ENCODE measurements at regions not wholly inside any gene's neighbourhood (a gene's known extent, or its start where the extent isn't known, plus 50 kb on each side); places are given as distances from the start of the nearest gene placed in this dataset.
"Not testable (repeated sequence)": the region's sequence is repeated elsewhere in the genome, so short reads cannot be mapped to it uniquely, and the experiment has no call there.

- H3K27ac Mint-ChIP-seq (ENCODE audit: unreplicated experiment) = no peak overlapping the region
- no peak for TF ChIP-seq CTCF (IDR thresholded peaks at IDR 0.05; ENCODE audit: unreplicated experiment)
- H3K36me3 Mint-ChIP-seq (ENCODE audit: low read depth, unreplicated experiment) = no peaks in the 10 kb centered on the region
- DNase-seq (ENCODE audit: low spot score) = no peak
- H3K27me3 Mint-ChIP-seq (ENCODE audit: unreplicated experiment) = peaks cover 5% of the 10 kb centered on the region
- H3K4me3 Mint-ChIP-seq (ENCODE audit: unreplicated experiment) = no peak overlapping the region
- no peaks in the 10 kb centered on the region for H3K9me3 Mint-ChIP-seq (ENCODE audit: unreplicated experiment)
- peaks cover 48% of the 10 kb centered on the region for H3K4me1 Mint-ChIP-seq (ENCODE audit: unreplicated experiment)
Measured at GRCh38 chr6:167709196-167709595, 117.5 kb upstream of the AFDN start.

GRCh38 chr6:167709776-167710336, 116.9 kb upstream of the AFDN start:
- H3K36me3 Mint-ChIP-seq (ENCODE audit: low read depth, unreplicated experiment); DNase-seq (ENCODE audit: low spot score); H3K27me3 Mint-ChIP-seq (ENCODE audit: unreplicated experiment); H3K4me3 Mint-ChIP-seq (ENCODE audit: unreplicated experiment); H3K9me3 Mint-ChIP-seq (ENCODE audit: unreplicated experiment); H3K27ac Mint-ChIP-seq (ENCODE audit: unreplicated experiment): not testable (repeated sequence)
- H3K4me1 Mint-ChIP-seq (ENCODE audit: unreplicated experiment) = peaks cover 53% of the 10 kb centered on the region

- peaks cover 3% of the 10 kb centered on the region for H3K27me3 Mint-ChIP-seq (ENCODE audit: unreplicated experiment)
- no peak for DNase-seq (ENCODE audit: low spot score)
- TF ChIP-seq CTCF (IDR thresholded peaks at IDR 0.05; ENCODE audit: unreplicated experiment) = no peak
- no peaks in the 10 kb centered on the region for H3K9me3 Mint-ChIP-seq (ENCODE audit: unreplicated experiment)
- peaks cover 53% of the 10 kb centered on the region for H3K4me1 Mint-ChIP-seq (ENCODE audit: unreplicated experiment)
- peak overlapping the region; percentile 14 for H3K4me3 Mint-ChIP-seq (ENCODE audit: unreplicated experiment)
- H3K36me3 Mint-ChIP-seq (ENCODE audit: low read depth, unreplicated experiment) = no peaks in the 10 kb centered on the region
- H3K27ac Mint-ChIP-seq (ENCODE audit: unreplicated experiment) = no peak overlapping the region
Measured at GRCh38 chr6:167710363-167710920, 116.3 kb upstream of the AFDN start.

- no peak for TF ChIP-seq CTCF (IDR thresholded peaks at IDR 0.05; ENCODE audit: unreplicated experiment)
- Mint-ChIP-seq H3K4me1 (ENCODE audit: unreplicated experiment) (peaks cover 53% of the 10 kb centered on the region), H3K27me3 (ENCODE audit: unreplicated experiment) (peaks cover 3% of the 10 kb centered on the region), H3K36me3 (ENCODE audit: low read depth, unreplicated experiment) (no peaks in the 10 kb centered on the region), H3K27ac (ENCODE audit: unreplicated experiment) (no peak overlapping the region), H3K9me3 (ENCODE audit: unreplicated experiment) (no peaks in the 10 kb centered on the region), H3K4me3 (ENCODE audit: unreplicated experiment) (no peak overlapping the region)
- no peak for DNase-seq (ENCODE audit: low spot score)
Measured at GRCh38 chr6:167711211-167711610, 115.5 kb upstream of the AFDN start.

- no peaks in the 10 kb centered on the region for H3K9me3 Mint-ChIP-seq (ENCODE audit: unreplicated experiment)
- H3K27ac Mint-ChIP-seq (ENCODE audit: unreplicated experiment) = no peak overlapping the region
- no peak overlapping the region for H3K4me3 Mint-ChIP-seq (ENCODE audit: unreplicated experiment)
- DNase-seq (ENCODE audit: low spot score) = no peak
- peaks cover 53% of the 10 kb centered on the region for H3K4me1 Mint-ChIP-seq (ENCODE audit: unreplicated experiment)
- no peak for TF ChIP-seq CTCF (IDR thresholded peaks at IDR 0.05; ENCODE audit: unreplicated experiment)
- H3K36me3 Mint-ChIP-seq (ENCODE audit: low read depth, unreplicated experiment) = no peaks in the 10 kb centered on the region
- H3K27me3 Mint-ChIP-seq (ENCODE audit: unreplicated experiment) = peaks cover 3% of the 10 kb centered on the region
Measured at GRCh38 chr6:167711768-167712730, 114.7 kb upstream of the AFDN start.

Measured in endothelial cell (in vitro differentiated cells).